OCI-LY7 (cell line): ENCODE measurements at regions not wholly inside any gene's neighbourhood (a gene's known extent, or its start where the extent isn't known, plus 50 kb on each side); places are given as distances from the start of the nearest gene placed in this dataset.

Experiments
- CTCF ChIP-seq: fragments of 200-600 bp; sonication (generic); conservative IDR thresholded peaks from 2 replicates; pipeline ENCODE4 v1.5.1; 2014; ENCODE audit warnings: mild to moderate bottlenecking, antibody characterized with exemption, low read length, moderate library complexity, mixed read lengths
- EZH2phosphoT487 ChIP-seq: fragments of 200-600 bp; sonication (generic); IDR thresholded peaks from 2 replicates; pipeline ENCODE4 v1.6.1; 2018; ENCODE audit warnings: low read depth, borderline replicate concordance, mild to moderate bottlenecking, mixed run types, antibody characterized with exemption, low read length, moderate library complexity, mixed read lengths

GRCh38 chr3:56942523-56942922 lies 117.9 kb upstream of the SPATA12 start:
- no peak for TF ChIP-seq CTCF
- no peak for TF ChIP-seq EZH2phosphoT487
